ENCODE measurements at regions not wholly inside any gene's neighbourhood (a gene's known extent, or its start where the extent isn't known, plus 50 kb on each side); places are given as distances from the start of the nearest gene placed in this dataset.

DNA sequence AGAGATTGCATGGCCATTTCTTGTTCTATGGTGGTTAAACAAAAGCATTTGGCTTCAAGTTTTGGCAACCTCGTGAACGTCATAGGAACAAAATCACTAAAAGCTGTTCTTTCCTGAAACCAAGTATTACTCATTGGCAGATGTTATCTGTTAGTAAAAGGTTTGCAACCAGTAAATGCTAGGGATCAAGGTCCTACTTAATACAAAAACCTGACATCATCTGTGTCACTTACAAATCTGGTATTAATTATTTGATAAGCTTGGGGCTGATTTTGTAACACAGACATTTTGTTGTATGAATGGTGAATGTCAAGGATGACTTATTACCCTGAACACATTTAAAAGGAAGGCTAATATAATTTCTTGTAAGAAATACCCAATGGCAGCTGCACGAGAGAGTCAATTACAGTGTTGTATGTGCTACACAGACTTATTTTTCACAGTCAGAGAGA is 486.4 kb upstream of the ZNF608 start:
- intact Hi-C loops (cut with DNase I) = no loop called here
- 34 to 46% (median 41%) methylated on average over 3 of the region's 3 CpGs for WGBS, 4 donors
- no peaks in the 10 kb centered on the region for H3K36me3 ChIP-seq (replicated peaks in 1 of 2)
- DNase-seq = peak in 3 of 7 donors; percentile 17 to 43 (median 42)
- no peak for TF ChIP-seq POLR2A (IDR thresholded peaks at IDR 0.05)
- TF ChIP-seq, protein P1, sequence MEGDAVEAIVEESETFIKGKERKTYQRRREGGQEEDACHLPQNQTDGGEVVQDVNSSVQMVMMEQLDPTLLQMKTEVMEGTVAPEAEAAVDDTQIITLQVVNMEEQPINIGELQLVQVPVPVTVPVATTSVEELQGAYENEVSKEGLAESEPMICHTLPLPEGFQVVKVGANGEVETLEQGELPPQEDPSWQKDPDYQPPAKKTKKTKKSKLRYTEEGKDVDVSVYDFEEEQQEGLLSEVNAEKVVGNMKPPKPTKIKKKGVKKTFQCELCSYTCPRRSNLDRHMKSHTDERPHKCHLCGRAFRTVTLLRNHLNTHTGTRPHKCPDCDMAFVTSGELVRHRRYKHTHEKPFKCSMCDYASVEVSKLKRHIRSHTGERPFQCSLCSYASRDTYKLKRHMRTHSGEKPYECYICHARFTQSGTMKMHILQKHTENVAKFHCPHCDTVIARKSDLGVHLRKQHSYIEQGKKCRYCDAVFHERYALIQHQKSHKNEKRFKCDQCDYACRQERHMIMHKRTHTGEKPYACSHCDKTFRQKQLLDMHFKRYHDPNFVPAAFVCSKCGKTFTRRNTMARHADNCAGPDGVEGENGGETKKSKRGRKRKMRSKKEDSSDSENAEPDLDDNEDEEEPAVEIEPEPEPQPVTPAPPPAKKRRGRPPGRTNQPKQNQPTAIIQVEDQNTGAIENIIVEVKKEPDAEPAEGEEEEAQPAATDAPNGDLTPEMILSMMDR (IDR thresholded peaks at IDR 0.05) = no peak
- peaks cover 0 to 11% of the 10 kb centered on the region in 2 donors for H3K4me1 ChIP-seq (replicated peaks in 1 of 2)
- H3K4me3 ChIP-seq = no peak overlapping the region
- H3K27me3 ChIP-seq = no peaks in the 10 kb centered on the region
- peak overlapping the region in 1 of 5 donors; percentile 1 for H3K27ac ChIP-seq
- no peaks in the 10 kb centered on the region for H3K9me3 ChIP-seq (replicated peaks in 1 of 3)

DNA sequence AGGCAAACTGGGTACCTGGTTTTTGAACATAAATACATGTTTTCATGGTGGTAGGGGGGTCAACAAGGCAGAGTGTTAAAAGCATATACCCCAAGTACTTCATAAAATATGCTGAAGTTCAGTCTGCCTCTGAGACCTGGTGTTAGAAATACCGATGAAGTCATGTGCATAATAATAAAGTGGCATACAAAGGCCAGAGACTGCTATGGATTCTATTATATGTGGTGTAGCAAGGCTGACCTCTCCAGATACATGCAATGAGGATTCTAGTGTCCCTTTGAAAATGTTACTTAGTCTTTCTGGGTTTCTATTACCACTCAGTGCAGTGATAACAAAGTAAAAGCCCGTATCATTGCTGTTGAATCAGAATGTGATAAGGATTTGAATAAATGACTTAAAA is 487.5 kb upstream of the ZNF608 start:
- H3K4me1 ChIP-seq (replicated peaks in 1 of 2) = no peaks in the 10 kb centered on the region
- H3K36me3 ChIP-seq (replicated peaks in 1 of 2) = no peaks in the 10 kb centered on the region
- H3K4me3 ChIP-seq = no peak overlapping the region
- no peak overlapping the region for H3K27ac ChIP-seq
- TF ChIP-seq, protein P1 (IDR thresholded peaks at IDR 0.05) = no peak
- no peak for TF ChIP-seq POLR2A (IDR thresholded peaks at IDR 0.05)
- intact Hi-C loops (cut with DNase I) = no loop called here
- no peaks in the 10 kb centered on the region for H3K9me3 ChIP-seq (replicated peaks in 1 of 3)
- H3K27me3 ChIP-seq = no peaks in the 10 kb centered on the region
- no peak for DNase-seq
- 70 to 84% (median 81%) methylated on average over 2 of the region's 2 CpGs for WGBS, 4 donors

DNA sequence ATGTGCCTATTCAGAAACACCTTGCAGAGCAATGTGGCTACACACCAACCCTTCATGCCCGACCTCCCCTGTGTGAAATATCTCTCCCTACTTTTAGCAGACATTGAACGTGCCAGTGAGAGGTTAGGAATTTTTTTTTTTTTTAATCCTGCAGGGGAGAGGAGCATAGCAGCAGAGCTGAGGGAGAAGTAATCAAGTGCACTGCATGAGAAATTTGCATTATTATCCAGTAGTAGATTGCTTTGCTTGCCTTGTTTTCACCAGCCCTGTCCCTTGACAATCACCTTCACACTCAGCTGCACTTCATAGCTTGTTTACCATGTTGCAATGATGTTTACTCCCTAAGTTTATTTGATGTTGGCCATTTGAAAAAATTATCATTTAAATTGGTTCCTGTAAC is 489.6 kb upstream of the ZNF608 start:
- H3K27me3 ChIP-seq = no peaks in the 10 kb centered on the region
- no peak for TF ChIP-seq POLR2A (IDR thresholded peaks at IDR 0.05)
- TF ChIP-seq, protein P1 (IDR thresholded peaks at IDR 0.05) = no peak
- no peak overlapping the region for H3K27ac ChIP-seq
- DNase-seq = no peak
- peaks cover 0 to 4% (median 0%) of the 10 kb centered on the region in 3 donors for H3K9me3 ChIP-seq (replicated peaks in 1 of 3)
- intact Hi-C loops (cut with DNase I) = no loop called here
- no peaks in the 10 kb centered on the region for H3K4me1 ChIP-seq (replicated peaks in 1 of 2)
- 85 to 96% (median 91%) methylated on average over 2 of the region's 2 CpGs for WGBS, 4 donors
- H3K4me3 ChIP-seq = no peak overlapping the region
- no peaks in the 10 kb centered on the region for H3K36me3 ChIP-seq (replicated peaks in 1 of 2)

DNA sequence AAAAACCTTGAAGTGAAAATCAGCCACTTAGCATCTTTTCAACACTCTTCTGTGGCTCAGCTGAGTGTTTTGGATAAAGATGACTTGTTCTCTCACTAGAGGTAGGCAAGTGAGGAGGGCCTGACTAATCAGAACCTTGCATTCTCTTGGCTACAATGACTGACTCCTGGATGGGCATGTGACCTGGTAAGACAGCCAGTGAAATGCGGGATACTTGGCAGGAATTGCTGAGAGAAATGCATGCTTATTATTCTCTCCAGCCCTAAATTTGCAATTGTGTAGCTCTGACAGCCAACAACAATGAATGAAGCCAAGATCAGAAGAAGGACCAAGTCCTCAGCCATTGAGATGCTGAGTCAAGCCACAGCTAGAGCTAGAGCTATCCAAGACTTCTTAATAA is 490.5 kb upstream of the ZNF608 start:
- Histone ChIP-seq H3K36me3 (replicated peaks in 1 of 2) (no peaks in the 10 kb centered on the region), H3K9me3 (replicated peaks in 1 of 3) (peaks cover 0 to 4% (median 0%) of the 10 kb centered on the region in 3 donors), H3K27me3 (no peaks in the 10 kb centered on the region), H3K27ac (no peak overlapping the region), H3K4me1 (replicated peaks in 1 of 2) (no peaks in the 10 kb centered on the region), H3K4me3 (no peak overlapping the region)
- TF ChIP-seq, protein P1 (IDR thresholded peaks at IDR 0.05) = no peak
- TF ChIP-seq POLR2A (IDR thresholded peaks at IDR 0.05) = no peak
- no peak for DNase-seq
- intact Hi-C loops (cut with DNase I) = no loop called here
- WGBS, 4 donors = 69 to 87% (median 77%) methylated on average over 1 of the region's 1 CpG
